IPS-18c (cell line): ENCODE measurements at regions not wholly inside any gene's neighbourhood (a gene's known extent, or its start where the extent isn't known, plus 50 kb on each side); places are given as distances from the start of the nearest gene placed in this dataset.
"Not testable (repeated sequence)": the region's sequence is repeated elsewhere in the genome, so short reads cannot be mapped to it uniquely, and the experiment has no call there.

Source experiments
- H3K4me3 ChIP-seq: 2 replicates; pipeline ENCODE4 v1.7.0; 2013; ENCODE audit warnings: low read depth, mild to moderate bottlenecking, low read length, moderate library complexity; ENCODE audit not compliant: insufficient read depth
- H3K9me3 ChIP-seq: one replicate; pipeline ENCODE4 v1.6.1; 2013; ENCODE audit warnings: mild to moderate bottlenecking, low read length, moderate library complexity; ENCODE audit not compliant: control insufficient read depth, insufficient read depth

DNA sequence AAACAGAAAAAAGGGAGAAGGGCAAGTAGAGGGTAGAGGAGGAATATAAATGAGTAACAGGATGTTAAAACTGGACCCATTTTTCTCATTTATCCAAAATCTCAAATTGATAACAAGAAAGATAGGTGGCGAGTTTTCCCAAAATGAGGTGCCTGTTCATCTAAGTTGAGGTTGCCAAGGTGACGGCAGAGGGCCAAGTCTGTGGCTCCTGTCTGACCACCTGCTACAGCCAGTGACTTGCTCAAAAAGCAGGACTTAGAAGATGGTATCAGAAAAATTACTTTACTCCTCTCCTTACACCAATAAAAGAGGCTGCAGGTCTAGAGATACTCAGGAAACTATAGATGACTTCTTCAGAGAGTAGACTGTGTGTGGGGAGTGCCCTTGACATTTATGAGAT is 137.6 kb upstream of the ZNF385D start:
- no peaks in the 10 kb centered on the region for H3K9me3 ChIP-seq
- no peak overlapping the region for H3K4me3 ChIP-seq

DNA sequence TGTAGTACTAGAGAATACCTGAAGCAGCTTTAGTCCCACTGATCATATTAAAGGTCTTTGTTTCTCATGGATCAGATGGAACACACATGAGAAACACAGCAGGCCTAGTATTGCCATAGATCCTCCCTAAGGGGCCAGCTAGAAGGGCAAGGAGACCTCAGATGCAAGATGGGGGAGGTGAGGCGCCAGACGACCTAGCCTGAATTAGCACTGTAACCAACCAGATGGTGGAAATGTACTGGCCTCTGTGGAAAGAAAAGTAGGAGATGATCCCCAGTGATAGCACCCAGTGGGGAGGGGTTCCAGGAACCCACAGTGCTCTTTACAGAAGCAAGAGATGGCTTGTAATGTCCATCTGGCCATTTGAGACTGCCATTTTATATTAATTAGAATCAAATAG is 138.2 kb upstream of the ZNF385D start:
- Histone ChIP-seq H3K4me3 (no peak overlapping the region), H3K9me3 (no peaks in the 10 kb centered on the region)

DNA sequence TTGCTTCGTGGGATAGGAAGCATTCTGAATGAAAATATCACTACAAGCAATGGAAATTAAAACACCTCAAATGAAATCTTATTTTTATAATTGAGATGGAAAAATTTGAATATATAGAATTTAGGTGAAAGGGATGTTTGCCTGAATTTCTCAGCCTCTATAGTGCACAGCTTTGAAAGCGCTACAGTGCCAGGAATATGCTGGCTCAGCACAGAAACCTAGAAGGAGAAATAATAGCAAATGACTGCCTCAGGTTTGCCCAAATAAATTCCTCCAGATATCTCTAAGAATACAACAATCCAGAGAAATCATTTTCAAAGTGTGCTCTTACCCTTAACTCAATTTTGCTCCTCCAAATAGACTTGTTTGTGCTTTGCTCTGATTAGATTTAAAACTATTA is 141.1 kb upstream of the ZNF385D start:
- Histone ChIP-seq H3K4me3 (no peak overlapping the region), H3K9me3 (no peaks in the 10 kb centered on the region)

DNA sequence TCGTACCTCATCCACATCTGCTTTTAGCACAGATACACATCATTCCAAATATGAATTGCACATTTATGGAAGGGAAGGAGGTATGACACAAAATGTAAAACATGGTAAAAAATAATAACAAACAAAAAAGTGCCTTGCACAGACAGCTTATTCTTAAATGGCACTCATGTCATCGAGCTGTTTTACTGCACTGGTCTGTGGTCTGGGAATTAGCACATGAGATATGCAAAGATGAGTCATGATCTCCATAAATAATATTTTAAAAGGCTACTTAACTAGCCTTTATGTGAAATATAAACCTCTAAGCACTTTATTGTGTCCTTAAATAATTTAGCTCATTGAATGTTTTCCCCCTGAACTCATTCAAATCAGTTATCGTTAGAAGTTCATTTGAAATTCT is 142.2 kb upstream of the ZNF385D start:
- H3K9me3 ChIP-seq: no peaks in the 10 kb centered on the region
- no peak overlapping the region for H3K4me3 ChIP-seq

DNA sequence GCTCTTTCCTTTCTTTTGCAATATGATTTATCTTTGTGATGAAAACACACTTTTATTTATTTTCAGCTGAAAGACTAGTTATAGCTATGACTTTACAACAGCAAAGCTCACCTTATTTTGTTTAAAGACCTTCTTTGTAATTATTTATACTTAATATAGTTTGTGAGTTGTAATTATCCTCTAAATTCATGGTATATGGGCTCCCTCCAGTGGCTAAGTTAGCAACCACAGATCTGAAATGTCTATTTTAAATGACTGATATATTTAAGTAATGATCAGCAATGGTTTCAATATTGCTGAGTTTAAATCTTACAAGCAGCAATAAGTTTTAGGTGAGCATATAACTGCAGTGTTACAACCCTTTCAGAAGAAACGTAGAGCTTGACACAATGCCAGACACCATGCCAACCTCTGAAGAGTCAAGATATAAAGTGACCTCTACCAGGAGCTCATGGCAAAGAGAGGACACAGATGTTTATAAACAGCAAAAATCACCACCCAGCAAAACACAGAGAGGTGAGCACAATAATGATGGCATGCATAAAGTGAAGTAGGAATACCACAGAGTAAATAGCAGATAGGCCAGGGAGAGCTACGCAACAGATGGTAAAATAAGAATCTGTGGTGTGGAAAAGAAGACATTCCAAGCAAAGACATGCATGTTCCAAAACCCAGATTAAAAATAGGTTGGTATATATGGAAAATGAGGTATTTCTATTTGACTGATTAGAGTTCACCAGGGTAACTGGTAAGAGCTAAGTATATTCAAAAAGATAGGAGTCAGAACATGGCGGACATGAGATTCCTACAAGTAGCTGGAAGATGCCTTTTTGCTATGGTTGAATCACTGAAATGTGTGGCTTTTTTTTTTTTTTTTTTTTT is 143.7 kb upstream of the ZNF385D start:
- no peaks in the 10 kb centered on the region for H3K9me3 ChIP-seq
- H3K4me3 ChIP-seq: no peak overlapping the region

DNA sequence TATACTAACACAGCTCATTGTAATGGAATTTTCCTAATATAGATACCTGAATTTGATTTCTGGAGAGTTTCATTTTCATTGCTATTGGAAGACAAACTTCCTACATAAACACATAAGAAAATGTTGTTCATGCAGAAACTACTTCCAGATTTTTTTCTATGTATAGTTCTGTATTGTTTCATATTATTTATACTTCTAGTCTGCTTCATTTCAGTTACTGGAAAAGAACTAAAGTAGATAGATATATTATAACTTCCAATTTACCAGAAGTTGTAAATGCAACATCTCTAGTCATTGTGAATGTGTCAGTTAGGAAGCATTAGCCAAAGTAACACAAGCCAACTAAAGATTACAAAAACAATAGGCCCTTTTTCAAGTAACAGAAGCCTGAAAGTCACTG is 147.3 kb upstream of the ZNF385D start:
- Histone ChIP-seq H3K4me3 (no peak overlapping the region), H3K9me3 (no peaks in the 10 kb centered on the region)

DNA sequence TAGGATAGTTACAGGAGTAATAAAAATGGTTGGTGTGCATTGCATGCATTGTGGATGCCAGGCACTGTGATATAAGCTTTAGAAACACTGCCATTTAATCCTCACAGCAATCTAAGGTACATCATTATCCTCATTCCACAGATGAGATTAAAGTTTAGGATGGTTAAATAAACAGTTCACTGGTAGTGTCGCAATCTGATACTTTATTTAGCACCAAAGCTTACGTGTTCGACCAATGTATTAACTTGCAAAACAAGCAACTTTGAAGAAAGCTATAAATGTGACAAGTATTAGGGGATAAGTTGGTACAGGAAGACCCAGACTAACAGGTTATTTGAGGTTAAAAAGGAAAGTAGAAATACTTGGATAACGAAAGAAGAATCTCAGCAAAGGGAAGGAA is 150.5 kb upstream of the ZNF385D start:
- Histone ChIP-seq H3K9me3 (no peaks in the 10 kb centered on the region), H3K4me3 (no peak overlapping the region)

DNA sequence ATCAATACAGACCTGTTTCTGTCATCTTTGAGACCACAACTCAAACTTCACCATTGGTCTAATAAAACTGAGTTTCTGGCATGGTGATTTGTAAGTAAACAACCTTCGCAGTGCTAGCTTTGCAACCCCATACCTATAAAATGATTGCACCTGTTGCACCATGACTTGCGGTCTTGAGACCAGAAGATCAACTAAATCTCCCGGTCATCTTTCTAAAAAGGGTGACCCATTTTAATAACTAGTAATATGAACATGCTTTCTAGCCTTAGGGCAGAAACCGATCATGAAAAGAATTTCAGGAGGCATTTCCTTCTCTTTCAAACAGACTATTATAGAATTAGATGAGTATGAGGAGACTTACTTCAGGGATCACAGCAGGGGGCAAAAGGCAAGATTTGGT is 151.9 kb upstream of the ZNF385D start:
- no peak overlapping the region for H3K4me3 ChIP-seq
- no peaks in the 10 kb centered on the region for H3K9me3 ChIP-seq

DNA sequence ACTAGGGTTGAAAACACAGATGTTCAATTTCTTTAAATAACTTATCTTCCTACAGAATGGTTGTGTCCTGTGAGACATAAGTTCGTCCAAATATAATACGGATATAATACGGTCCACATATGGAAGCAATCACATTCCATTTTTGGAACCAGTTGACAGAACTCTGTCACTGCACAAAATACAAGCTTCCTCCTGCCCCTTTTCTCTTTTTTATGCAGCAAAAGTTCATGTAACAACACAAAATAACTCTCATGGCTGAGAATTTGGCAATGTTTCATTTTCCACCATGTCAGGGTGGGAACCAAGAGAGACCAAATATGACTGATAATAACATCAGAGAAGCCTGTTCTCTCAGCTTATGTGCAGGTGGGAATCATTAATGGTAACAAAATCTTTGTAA is 158.1 kb upstream of the ZNF385D start:
- no peaks in the 10 kb centered on the region for H3K9me3 ChIP-seq

DNA sequence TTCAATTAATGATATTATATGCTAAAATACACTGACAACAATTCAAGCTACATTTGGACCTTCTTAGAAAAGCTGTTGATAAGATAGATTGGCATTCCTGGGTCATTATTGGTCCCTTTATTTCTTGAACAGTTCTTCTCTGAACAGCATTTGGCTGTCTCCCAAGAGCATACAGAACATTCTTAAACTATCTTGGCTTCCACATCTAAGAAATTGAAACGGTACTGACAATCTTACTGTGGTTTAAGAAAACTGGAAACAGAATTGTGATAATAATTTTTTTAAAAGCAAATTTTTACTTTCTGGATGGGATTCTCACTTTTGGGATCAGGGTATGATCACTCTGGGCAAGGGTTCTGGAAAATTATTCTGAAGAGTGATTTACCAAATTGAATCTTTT is 161.7 kb upstream of the ZNF385D start:
- H3K9me3 ChIP-seq: no peaks in the 10 kb centered on the region

More for the DNA sequence above, 158.1 kb upstream of the ZNF385D start:
- no peak overlapping the region for H3K4me3 ChIP-seq

DNA sequence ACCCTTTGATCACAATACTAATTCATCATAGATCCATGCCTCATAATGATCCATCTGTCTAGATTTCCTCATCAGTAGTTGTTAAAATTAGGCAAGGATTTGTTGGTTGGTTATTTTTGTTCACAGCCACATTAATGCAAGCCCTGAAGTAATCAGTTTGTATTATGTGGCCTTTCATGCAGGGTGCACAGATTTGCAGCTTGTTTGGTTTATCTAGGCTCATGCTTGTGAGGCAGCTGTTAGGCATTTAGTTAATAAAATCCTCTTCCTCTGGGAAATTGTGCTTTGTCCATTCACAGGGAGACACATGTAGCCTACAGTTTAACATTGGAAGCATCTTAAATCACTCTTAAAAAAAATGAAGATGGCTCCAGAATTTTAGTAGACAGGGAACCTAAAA is 162.8 kb upstream of the ZNF385D start:
- Histone ChIP-seq H3K4me3 (no peak overlapping the region), H3K9me3 (no peaks in the 10 kb centered on the region)

More for the DNA sequence above, 161.7 kb upstream of the ZNF385D start:
- H3K4me3 ChIP-seq: no peak overlapping the region

DNA sequence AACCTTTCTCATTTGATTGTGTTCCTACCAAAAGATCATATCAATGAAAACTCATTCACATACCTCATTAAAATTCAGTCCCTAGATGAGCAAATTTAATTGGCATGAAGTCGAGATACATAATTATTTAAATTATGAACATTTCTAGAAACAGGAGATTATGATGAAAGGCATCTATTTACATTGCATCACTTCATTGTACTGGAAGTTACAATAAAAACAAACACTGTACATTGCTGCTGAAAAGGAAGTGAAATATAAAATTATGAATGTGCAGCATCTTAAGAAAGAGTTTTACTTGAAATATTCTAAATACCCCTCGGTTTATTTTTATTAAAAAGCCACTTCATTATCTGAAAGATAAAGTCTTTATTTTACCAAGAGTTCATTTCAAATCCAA is 163.4 kb upstream of the ZNF385D start:
- H3K9me3 ChIP-seq: no peaks in the 10 kb centered on the region
- no peak overlapping the region for H3K4me3 ChIP-seq

DNA sequence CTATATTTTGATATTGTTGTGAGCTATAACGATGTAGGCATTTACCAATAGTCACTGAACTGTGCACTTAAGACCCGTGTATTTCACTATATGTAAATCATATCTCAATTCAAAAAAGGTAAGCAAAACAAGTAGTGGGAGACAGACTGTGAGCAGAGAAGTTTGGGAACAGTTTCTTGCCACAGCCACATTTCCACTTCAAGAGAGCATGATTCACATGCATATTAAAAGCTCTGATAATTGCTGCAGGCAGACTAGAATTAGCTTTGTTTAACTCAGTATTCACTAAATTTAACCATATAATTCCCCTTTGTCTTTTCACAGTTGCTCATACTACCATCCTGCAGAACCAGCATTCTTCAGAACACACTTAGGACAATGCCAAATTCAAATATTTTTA is 168.4 kb upstream of the ZNF385D start:
- H3K9me3 ChIP-seq: no peaks in the 10 kb centered on the region
- no peak overlapping the region for H3K4me3 ChIP-seq

DNA sequence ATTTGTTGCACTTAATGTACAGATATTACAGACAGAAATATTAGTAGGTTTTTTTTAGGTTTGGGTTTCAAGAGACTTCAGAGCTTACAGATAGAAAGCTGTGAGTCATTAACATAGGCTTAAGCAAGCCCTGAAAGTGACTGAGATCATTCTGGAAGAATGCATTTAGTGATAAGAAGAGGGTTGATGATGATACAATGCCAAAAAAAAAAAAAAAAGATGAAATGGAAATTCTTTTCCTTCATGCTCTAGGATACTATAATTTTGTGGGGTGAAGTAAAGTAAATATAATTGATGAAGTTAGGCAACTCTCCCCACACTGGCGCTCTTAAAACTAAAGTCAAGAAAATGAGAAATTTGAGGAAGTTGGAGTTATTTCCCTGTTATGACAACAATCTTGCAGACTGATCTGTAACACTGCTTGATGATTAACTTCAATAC is 169.4 kb upstream of the ZNF385D start:
- Histone ChIP-seq H3K4me3 (no peak overlapping the region), H3K9me3 (no peaks in the 10 kb centered on the region)

DNA sequence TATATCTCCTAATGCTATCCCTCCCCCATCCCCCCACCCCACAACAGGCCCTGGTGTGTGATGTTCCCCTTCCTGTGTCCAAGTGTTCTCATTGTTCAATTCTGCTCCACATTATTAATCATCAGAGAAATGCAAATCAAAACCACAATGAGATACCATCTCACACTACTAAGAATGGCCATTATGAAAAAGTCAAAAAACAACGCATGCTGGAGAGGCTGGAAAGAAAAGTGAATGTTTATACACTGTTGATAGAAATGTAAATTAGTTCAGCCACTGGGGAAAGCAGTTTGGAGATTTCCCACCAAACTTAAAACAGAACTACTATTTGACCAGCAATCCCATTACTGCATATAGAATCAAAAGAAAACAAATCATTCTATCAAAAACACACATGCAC is 172.1 kb upstream of the ZNF385D start:
- H3K9me3 ChIP-seq, H3K4me3 ChIP-seq: not testable (repeated sequence)

DNA sequence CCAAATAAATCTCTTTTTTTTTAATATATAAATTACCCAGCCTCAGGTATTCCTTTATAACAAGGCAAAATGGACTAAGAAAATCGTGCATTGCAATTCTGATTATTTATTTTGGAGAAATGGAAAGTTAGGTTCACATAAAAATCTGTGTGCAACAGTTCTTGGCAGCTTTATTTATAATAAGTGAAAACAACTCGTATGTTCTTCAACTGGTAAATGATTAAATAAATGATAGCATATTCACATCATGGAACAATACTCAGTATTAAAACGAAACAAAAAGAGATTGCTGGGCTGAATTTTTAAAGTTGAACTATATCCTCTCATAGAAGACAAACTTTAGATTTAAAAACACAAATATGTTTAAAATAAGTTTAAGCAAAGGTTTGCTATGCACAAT is 176.3 kb upstream of the ZNF385D start:
- no peaks in the 10 kb centered on the region for H3K9me3 ChIP-seq
- no peak overlapping the region for H3K4me3 ChIP-seq

DNA sequence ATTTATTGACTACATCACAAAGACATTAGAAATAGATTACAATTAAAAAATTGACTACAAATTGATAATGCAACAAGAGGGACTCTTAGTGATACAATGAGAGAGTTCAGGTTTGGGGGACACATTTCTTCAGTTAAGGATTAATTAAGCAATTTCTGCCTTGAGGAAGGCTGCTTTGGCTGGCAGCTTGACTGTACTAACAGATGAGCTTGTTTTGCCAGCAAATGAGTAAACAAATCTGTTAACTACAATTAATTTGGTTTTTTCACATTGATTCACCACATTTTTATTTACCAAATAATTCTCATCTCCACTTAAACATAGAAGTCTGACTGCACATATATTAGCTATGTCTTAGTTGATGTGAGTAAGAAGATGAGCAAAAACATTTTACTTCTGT is 183.6 kb upstream of the ZNF385D start:
- H3K4me3 ChIP-seq: no peak overlapping the region

DNA sequence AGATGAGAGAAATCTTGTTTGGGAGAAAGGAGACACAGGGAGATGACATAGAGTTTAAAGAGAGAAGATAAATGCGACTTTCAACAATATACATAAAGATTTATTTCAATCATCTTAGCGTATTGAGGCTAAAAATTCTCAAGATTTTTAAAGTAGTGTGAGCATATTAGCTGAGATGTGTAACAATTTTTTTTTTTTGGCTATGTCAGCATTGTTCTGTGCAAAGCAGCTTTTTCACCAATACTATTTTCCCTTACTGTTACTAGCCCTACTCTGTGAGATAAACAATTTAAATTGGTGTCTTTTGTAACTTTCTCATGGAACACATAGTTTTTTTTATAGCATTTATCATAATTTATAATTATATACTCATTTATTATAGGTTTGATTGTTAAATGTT is 185.2 kb upstream of the ZNF385D start:
- Histone ChIP-seq H3K4me3 (no peak overlapping the region), H3K9me3 (no peaks in the 10 kb centered on the region)

More for the DNA sequence above, 183.6 kb upstream of the ZNF385D start:
- no peaks in the 10 kb centered on the region for H3K9me3 ChIP-seq

DNA sequence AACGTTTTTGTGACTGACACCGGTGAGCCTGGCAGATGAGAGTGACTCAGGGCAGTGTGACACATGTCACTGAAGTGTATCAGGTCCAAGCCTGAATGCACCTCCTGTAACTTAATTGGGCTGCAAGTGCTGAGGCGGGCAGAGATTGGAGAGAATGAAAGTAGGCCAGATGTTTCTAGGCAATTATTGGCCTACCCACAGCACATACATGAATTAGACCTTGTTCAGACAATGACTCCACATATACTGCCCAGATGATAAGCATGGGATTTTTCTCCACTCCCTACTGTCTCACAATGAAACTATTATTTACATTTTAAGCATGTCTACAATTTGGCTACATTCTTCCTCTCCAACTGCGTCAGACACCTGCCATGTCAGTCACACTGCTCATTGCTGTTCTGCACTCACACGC is 187.3 kb upstream of the ZNF385D start:
- H3K9me3 ChIP-seq: no peaks in the 10 kb centered on the region
- H3K4me3 ChIP-seq: no peak overlapping the region
